GM21723 (cell line): ENCODE measurements at regions not wholly inside any gene's neighbourhood (a gene's known extent, or its start where the extent isn't known, plus 50 kb on each side); places are given as distances from the start of the nearest gene placed in this dataset.
A peak's percentile ranks its signal among the peaks of the same experiment; 100 is the strongest.
"Not testable (repeated sequence)": the region's sequence is repeated elsewhere in the genome, so short reads cannot be mapped to it uniquely, and the experiment has no call there.

Experiments
- ATAC-seq: cut with Tn5 transposase; IDR thresholded peaks from one replicate; pipeline ENCODE4 v1.9.1; 2021; ENCODE audit warnings: mild to moderate bottlenecking, moderate library complexity; ENCODE audit not compliant: unreplicated experiment

GRCh38 chr7:12456506-12456905, 52.8 kb upstream of the VWDE start:
- ATAC-seq = no peak

- peak; percentile 98 for ATAC-seq
Measured at GRCh38 chr7:12458520-12459131, 55.0 kb upstream of the VWDE start.

GRCh38 chr7:12467837-12468236, 64.2 kb upstream of the VWDE start:
- no peak for ATAC-seq

- no peak for ATAC-seq
Measured at GRCh38 chr7:12469568-12469967, 65.9 kb upstream of the VWDE start.

- no peak for ATAC-seq
Measured at GRCh38 chr7:12470930-12471329, 67.3 kb upstream of the VWDE start.

- no peak for ATAC-seq
Measured at GRCh38 chr7:12474035-12474434, 70.4 kb upstream of the VWDE start.

GRCh38 chr7:12475362-12476063, 71.8 kb upstream of the VWDE start:
- ATAC-seq = no peak

- no peak for ATAC-seq
Measured at GRCh38 chr7:12477620-12478019, 74.0 kb upstream of the VWDE start.

GRCh38 chr7:12481722-12482121, 78.1 kb upstream of the VWDE start:
- ATAC-seq = peak; percentile 95

- ATAC-seq = no peak
Measured at GRCh38 chr7:12485845-12486244, 82.2 kb upstream of the VWDE start.

- ATAC-seq = no peak
Measured at GRCh38 chr7:12488341-12488740, 82.2 kb upstream of the SCIN start.

- ATAC-seq = peak; percentile 76
Measured at GRCh38 chr7:12490107-12490688, 80.3 kb upstream of the SCIN start.

GRCh38 chr7:12490940-12491339, 79.6 kb upstream of the SCIN start:
- no peak for ATAC-seq

- ATAC-seq = no peak
Measured at GRCh38 chr7:12491526-12491925, 79.0 kb upstream of the SCIN start.

- no peak for ATAC-seq
Measured at GRCh38 chr7:12493407-12493806, 77.1 kb upstream of the SCIN start.

GRCh38 chr7:12493863-12494686, 76.4 kb upstream of the SCIN start:
- ATAC-seq = no peak

- no peak for ATAC-seq
Measured at GRCh38 chr7:12494687-12495024, 75.9 kb upstream of the SCIN start.

GRCh38 chr7:12496901-12497674, 73.4 kb upstream of the SCIN start:
- ATAC-seq = not testable (repeated sequence)

- peak; percentile 66 for ATAC-seq
Measured at GRCh38 chr7:12504149-12504548, 66.4 kb upstream of the SCIN start.

- no peak for ATAC-seq
Measured at GRCh38 chr7:12508005-12508404, 62.5 kb upstream of the SCIN start.

GRCh38 chr7:12508554-12508953, 62.0 kb upstream of the SCIN start:
- no peak for ATAC-seq
